Activated naive CD4-positive, alpha-beta T cell treated with Interleukin-2 at 50 U/mL for 16 hours (primary cell): ENCODE measurements at regions not wholly inside any gene's neighbourhood (a gene's known extent, or its start where the extent isn't known, plus 50 kb on each side); places are given as distances from the start of the nearest gene placed in this dataset.
"Not testable (repeated sequence)": the region's sequence is repeated elsewhere in the genome, so short reads cannot be mapped to it uniquely, and the experiment has no call there.

Source experiments
- DNase-seq: peaks from one replicate; pipeline ENCODE4 v3.0.0-alpha.2; 2020

DNA sequence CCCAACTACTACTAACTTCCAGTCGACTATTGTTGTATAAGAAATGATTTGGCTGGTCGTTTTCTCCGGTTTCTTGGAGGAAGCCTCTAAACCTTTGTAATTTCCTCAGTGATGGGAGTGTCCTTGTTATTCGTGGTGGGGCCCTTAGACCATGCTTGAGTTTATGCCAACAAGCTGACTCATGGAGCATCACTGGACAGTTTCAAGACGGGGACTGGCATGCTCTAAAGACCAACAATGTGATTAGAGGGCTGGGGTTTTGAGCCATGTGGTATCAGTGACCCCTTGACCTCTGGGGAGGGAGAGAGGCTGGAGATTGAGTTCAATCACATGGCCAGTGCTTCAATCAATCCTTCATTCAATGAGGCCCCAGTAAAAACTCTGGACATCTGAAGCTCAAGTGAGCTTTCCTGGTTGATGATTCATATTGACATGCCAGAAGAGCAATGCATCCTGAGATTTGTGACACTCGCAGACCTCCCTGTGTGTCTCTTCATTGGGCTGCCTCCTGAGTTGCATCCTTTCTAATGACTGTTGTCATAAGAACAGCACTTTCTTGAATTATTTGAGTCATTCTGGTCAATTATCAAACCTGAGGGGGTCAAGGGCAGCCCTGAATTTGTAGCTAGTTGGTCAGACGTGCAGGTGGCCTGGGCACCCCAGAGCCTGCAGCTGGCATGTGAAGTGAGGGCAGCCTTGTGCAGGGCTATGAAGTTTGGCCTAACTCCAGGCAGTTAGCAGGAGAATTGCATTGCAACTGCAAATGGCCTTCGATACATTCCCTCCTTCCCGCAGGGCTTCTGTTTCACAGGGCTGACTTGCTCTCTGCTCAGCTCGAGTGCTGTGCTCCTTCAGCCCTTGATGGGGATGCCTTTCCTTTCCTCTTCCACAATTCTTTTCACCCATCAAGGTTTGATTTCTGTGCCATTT lies 246.5 kb downstream of the FGF9 start:
- no peak for DNase-seq

GRCh38 chr13:21920802-21921201 lies 249.9 kb downstream of the FGF9 start:
- not testable (repeated sequence) for DNase-seq

DNA sequence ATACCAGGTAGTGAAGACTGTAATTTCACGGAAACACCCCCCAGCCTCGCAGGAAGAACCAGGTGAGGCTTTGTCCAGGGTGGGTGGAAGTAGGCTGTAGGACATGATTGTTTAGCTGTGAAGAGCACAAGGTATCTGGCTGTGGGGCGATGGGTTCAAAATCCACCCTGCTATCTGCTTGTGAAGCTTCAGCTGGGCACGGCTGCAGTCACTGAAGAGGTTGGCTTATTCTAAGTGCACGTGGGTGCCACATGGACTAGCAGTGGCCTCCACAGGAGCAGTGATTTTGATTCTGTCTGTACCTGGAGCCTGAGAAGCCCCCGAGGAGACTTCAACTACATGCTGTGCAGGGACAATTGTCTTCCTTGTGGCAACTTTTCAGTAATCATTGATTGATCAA lies 254.1 kb downstream of the FGF9 start:
- DNase-seq: no peak

GRCh38 chr13:21925720-21926119 lies 254.8 kb downstream of the FGF9 start:
- DNase-seq: no peak

- no peak for DNase-seq
Observed at GRCh38 chr13:21929400-21929799, 258.5 kb downstream of the FGF9 start.

DNA sequence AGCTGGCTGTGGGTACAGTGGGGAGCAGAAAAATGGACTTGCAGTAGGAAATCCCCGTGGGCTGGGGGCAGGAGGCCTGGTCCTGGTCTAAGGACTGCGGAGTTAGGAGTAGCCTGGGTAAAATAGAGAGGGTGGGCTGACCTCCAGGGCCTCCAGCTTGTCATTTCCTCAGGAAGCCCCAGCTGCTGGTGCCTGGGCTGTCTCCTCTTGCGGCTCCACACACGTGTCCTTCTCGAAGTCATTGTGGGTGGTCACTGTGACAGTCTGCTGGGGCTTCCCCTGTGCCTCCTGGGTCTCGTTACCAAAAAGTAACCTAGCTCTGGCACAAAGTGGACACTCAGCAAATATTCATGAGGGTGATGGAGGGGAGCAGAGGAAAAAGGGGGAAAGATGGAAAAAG lies 259.7 kb downstream of the FGF9 start:
- no peak for DNase-seq

- DNase-seq: no peak
Observed at GRCh38 chr13:21932578-21932977, 261.7 kb downstream of the FGF9 start.

GRCh38 chr13:21932996-21933395 lies 262.1 kb downstream of the FGF9 start:
- no peak for DNase-seq

- DNase-seq: no peak
Observed at GRCh38 chr13:21934284-21934683, 263.4 kb downstream of the FGF9 start.

DNA sequence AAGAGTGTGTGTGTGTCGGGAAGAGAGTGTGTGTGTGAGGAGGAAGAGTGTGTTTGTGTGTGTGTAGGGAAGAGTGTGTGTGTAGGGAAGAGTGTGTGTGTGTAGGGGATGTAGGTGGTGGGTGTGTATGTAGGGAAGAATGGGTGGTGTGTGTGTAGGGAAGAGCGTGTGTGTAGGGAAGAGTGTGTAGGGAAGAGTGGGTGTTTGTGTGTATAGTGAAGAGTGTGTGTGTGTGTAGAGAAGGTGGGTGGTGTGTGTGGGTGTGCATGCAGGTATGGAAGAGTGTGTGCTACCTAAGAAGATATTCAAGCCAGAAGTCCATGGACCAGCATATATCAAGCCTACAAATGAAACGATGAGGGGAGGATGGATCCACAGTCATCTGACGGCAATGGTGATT lies 265.8 kb downstream of the FGF9 start:
- no peak for DNase-seq

DNA sequence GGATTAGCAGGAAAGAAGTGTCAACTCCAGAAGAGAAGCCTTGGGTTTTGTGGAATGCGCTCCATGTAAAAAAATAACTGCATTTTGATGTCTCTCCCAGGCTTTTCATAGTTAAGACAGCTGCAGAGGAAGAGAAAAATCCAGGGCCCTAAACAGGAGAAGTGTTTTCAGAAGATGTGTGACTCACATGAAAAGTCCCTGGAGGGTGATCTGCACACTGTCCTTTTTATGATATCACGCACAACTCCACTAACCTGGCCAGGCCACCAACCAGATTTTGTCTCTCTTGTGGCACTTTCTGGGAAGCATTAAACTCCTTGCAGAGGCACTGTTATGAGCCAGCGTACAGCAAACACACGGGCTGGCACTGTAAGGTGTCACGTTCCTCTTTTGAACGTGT lies 267.3 kb downstream of the FGF9 start:
- no peak for DNase-seq

- no peak for DNase-seq
Observed at GRCh38 chr13:21938636-21939035, 267.8 kb downstream of the FGF9 start.

- DNase-seq: no peak
Observed at GRCh38 chr13:21942061-21942460, 271.2 kb downstream of the FGF9 start.

GRCh38 chr13:21944610-21945009 lies 273.7 kb downstream of the FGF9 start:
- DNase-seq: no peak

- no peak for DNase-seq
Observed at GRCh38 chr13:21945195-21945594, 274.3 kb downstream of the FGF9 start.

GRCh38 chr13:21946964-21947363 lies 276.1 kb downstream of the FGF9 start:
- DNase-seq: no peak

GRCh38 chr13:21948769-21949474 lies 278.0 kb downstream of the FGF9 start:
- no peak for DNase-seq

- DNase-seq: no peak
Observed at GRCh38 chr13:21949818-21950429, 279.1 kb downstream of the FGF9 start.

DNA sequence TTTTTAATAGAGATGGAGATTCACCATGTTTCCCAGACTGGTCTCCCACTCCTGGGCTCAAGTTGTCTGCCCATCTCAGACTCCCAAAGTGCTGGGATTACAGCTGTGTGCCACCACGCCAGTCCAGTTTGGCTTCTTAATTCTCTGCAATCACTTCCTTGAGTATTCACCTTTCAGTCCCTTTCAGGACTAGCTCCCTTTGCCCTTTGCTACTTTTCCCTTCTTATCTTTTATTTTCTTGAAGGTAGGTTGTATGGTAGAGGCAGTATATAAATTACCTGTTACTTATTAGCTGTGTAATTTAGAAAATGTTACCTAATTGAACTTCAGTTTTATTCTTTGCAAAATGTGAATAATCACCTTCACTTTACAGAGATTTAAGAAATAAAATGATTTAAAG lies 285.8 kb downstream of the FGF9 start:
- DNase-seq: no peak

DNA sequence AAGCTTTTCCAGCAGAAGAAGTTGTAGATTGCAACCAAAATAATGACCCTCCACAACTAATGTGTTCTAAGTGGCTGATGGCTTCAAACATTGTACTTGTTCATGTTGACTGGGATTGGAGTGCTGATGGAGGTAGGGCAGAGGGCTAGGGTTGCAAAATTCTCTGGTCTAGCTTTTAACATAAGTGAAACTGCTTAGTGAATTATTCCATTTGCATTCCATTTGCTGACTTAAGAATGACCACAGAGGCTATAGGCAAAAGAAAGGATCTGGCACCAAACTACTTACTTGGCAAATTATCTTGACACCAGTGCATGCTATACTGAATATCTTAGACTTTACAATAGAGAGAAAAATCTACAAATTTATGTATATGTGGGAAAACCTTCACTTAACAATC lies 287.0 kb downstream of the FGF9 start:
- DNase-seq: no peak

GRCh38 chr13:21960108-21960507 lies 289.2 kb downstream of the FGF9 start:
- DNase-seq: no peak

- DNase-seq: no peak
Observed at GRCh38 chr13:21964686-21965085, 293.8 kb downstream of the FGF9 start.

- no peak for DNase-seq
Observed at GRCh38 chr13:21965095-21965494, 294.2 kb downstream of the FGF9 start.

GRCh38 chr13:21966014-21966413 lies 295.1 kb downstream of the FGF9 start:
- no peak for DNase-seq
